Breast epithelium (tissue), 4 donors: ENCODE measurements at regions not wholly inside any gene's neighbourhood (a gene's known extent, or its start where the extent isn't known, plus 50 kb on each side); places are given as distances from the start of the nearest gene placed in this dataset.

Source experiments
- DNase-seq, 2 donors: peaks; one replicate each; pipeline ENCODE4 v3.0.0-alpha.2; 2019; ENCODE audit warnings: low spot score in 2 of 2
- H3K27ac ChIP-seq, 2 donors: fragments of 200-600 bp; sonication (generic) in 1 of 2; one replicate each; pipeline ENCODE4 v1.5.1; 2016 to 2019; ENCODE audit warnings: mild to moderate bottlenecking in 1 of 2
- H3K27me3 ChIP-seq, 2 donors: fragments of 200-600 bp; sonication (generic) in 1 of 2; one replicate each; pipeline versions ENCODE4 v1.5.1 to v1.6.0; 2017 to 2019; ENCODE audit warnings: control low read depth in 1 of 2, mild to moderate bottlenecking in 1 of 2
- H3K36me3 ChIP-seq: fragments of 200-600 bp; one replicate; pipeline ENCODE4 v1.5.1; 2019
- H3K4me1 ChIP-seq, 2 donors: fragments of 200-600 bp; sonication (generic); one replicate each; pipeline ENCODE4 v1.5.1; 2016 to 2019; ENCODE audit warnings: control low read depth in 1 of 2
- H3K4me3 ChIP-seq, 3 donors: fragments of 200-600 bp; sonication (generic); 1 replicate in 2 of 3; 2 replicates in 1 of 3; pipeline ENCODE4 v1.5.1; 2016 to 2019; ENCODE audit warnings: mild to moderate bottlenecking in 3 of 3, moderate library complexity in 2 of 3
- H3K9me3 ChIP-seq, 2 donors: fragments of 200-600 bp; sonication (generic) in 1 of 2; one replicate each; pipeline ENCODE4 v1.5.1; 2016 to 2019; ENCODE audit warnings: control low read depth in 1 of 2
- POLR2A ChIP-seq: fragments of 450-650 bp; IDR thresholded peaks from one replicate; pipeline ENCODE4 v1.6.1; 2016; ENCODE audit warnings: antibody characterized with exemption, mild to moderate bottlenecking, moderate library complexity
- POLR2AphosphoS5 ChIP-seq, 3 donors: sonication (generic); formaldehyde crosslinking; IDR thresholded peaks; one replicate each; pipeline ENCODE4 v1.6.1; 2017; ENCODE audit warnings: antibody characterized with exemption in 3 of 3
- intact Hi-C: fragments of 100-400 bp; cut with DNase I; formaldehyde crosslinking; loops from one replicate; pipeline ENCODE4 v1.15.1; 2023; ENCODE audit warnings: low total_unique reads
- TF ChIP-seq, protein P1 (sequence below), 3 donors: fragments of 450-650 bp; IDR thresholded peaks; one replicate each; pipeline ENCODE4 v1.5.1; 2016 to 2017; ENCODE audit warnings: antibody characterized with exemption in 3 of 3, mild to moderate bottlenecking in 3 of 3, moderate library complexity in 3 of 3

DNA sequence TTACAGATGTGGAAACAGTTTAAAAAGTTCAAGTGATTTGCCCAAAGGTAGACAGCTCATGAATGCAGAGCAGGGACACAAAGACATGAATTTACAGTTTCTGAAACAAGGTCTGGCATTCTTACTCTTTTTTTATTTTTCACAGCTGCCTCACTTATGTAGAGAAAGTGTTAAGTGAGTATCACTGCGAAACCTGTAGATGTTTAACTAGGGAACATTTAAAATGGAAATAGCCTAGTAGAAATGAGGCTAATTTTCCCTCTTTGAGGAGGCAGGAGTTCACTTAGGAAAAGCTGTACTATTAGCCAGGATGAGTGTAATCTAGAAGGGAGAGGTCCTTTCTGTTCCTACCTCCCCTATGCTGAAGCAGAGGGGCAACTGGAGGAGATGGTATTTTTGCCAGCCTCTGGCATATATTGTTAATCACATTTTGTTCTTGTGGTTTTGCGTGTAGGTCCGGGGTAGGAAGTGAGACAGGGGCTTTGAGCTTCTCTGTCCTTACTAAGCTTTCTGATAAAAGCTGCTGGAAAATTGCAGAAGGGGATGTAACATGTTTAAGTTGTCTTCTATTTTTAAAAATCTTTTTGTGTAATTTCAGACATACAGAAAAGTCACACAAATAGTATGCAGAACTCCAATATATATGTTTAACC is 492.8 kb upstream of the NR3C2 start:
- intact Hi-C loops = no loop called here
- no peaks in the 10 kb centered on the region for H3K27me3 ChIP-seq
- DNase-seq = no peak
- no peaks in the 10 kb centered on the region for H3K36me3 ChIP-seq
- no peaks in the 10 kb centered on the region for H3K4me1 ChIP-seq
- H3K4me3 ChIP-seq = no peak overlapping the region
- TF ChIP-seq, protein P1, sequence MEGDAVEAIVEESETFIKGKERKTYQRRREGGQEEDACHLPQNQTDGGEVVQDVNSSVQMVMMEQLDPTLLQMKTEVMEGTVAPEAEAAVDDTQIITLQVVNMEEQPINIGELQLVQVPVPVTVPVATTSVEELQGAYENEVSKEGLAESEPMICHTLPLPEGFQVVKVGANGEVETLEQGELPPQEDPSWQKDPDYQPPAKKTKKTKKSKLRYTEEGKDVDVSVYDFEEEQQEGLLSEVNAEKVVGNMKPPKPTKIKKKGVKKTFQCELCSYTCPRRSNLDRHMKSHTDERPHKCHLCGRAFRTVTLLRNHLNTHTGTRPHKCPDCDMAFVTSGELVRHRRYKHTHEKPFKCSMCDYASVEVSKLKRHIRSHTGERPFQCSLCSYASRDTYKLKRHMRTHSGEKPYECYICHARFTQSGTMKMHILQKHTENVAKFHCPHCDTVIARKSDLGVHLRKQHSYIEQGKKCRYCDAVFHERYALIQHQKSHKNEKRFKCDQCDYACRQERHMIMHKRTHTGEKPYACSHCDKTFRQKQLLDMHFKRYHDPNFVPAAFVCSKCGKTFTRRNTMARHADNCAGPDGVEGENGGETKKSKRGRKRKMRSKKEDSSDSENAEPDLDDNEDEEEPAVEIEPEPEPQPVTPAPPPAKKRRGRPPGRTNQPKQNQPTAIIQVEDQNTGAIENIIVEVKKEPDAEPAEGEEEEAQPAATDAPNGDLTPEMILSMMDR (IDR thresholded peaks at IDR 0.05) = no peak
- TF ChIP-seq POLR2A = no peak
- TF ChIP-seq POLR2AphosphoS5 (IDR thresholded peaks at IDR 0.05) = no peak
- H3K9me3 ChIP-seq = no peaks in the 10 kb centered on the region
- no peak overlapping the region for H3K27ac ChIP-seq

DNA sequence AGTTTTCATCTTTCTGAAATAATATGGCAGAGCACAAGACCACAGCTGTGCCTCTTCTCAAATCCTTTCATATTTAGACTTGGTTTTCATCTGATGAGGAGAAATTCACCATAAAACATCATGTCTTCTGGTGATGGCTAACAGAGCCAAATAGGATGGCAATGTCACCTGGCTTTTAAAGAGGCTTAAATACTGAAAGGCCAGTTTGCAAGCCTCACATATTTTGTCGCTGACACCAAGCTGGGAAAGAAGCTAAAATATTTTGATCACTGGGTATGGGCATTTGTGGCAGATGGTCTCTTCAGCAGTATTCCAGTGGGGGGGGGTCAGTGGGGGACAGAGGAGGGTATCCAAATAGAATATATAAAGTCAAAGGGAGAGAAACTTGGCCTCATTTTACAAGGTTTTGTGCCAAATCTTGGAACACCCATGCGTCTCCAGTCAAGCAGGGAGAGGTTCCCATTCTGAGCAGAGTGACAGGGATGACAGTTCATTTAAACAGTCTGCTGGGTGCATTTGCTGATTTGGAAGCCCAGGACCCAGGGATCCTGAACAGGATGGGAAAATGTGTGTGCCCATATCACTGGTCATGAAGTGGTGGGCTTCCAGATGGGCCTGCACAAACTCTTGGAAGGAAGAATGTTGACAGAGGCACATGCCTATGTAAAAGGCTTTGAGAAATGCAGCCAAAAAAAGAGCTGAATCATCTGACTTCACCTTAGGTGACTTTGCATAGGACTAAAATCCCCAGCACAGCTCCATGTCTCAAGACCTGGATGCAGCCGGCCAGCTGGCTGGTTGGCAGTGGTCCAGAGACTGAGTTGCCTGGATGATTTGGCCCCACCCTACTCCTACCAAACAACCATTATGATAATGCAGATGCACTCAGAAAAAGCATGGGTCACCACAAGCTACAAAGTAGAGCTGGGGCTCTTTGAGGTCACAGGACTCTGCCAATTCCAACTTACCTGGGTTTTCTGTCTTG is 484.4 kb upstream of the NR3C2 start:
- Histone ChIP-seq H3K9me3 (no peaks in the 10 kb centered on the region), H3K27me3 (no peaks in the 10 kb centered on the region), H3K36me3 (no peaks in the 10 kb centered on the region), H3K4me1 (no peaks in the 10 kb centered on the region), H3K4me3 (no peak overlapping the region), H3K27ac (no peak overlapping the region)
- DNase-seq = no peak
- intact Hi-C loops = no loop called here
- TF ChIP-seq, protein P1 (IDR thresholded peaks at IDR 0.05) = no peak
- TF ChIP-seq POLR2A (no peak), POLR2AphosphoS5 (IDR thresholded peaks at IDR 0.05) (no peak)

DNA sequence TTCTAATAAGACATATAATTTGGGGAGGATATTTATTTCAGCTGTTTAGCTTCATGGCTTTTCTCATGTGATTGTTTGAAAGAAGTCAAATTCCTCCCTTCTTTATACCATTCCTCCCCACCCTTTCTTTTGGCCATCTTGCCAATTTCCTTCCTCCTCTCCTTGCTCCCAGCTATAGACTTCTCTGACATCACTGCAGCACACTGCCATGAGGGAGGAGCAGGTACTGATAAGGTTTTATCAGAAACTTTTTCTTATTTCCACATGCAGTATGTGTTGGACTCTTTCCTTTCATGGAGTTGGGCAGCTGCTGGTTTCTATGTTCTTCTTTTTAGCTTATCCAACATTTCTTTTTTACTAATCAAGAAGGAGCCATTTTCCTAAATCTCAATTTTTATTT is 481.7 kb upstream of the NR3C2 start:
- Histone ChIP-seq H3K4me1 (no peaks in the 10 kb centered on the region), H3K36me3 (no peaks in the 10 kb centered on the region), H3K9me3 (no peaks in the 10 kb centered on the region), H3K4me3 (no peak overlapping the region), H3K27ac (no peak overlapping the region), H3K27me3 (no peaks in the 10 kb centered on the region)
- no peak for DNase-seq
- intact Hi-C loops = no loop called here
- no peak for TF ChIP-seq POLR2A
- TF ChIP-seq, protein P1 (IDR thresholded peaks at IDR 0.05) = no peak

DNA sequence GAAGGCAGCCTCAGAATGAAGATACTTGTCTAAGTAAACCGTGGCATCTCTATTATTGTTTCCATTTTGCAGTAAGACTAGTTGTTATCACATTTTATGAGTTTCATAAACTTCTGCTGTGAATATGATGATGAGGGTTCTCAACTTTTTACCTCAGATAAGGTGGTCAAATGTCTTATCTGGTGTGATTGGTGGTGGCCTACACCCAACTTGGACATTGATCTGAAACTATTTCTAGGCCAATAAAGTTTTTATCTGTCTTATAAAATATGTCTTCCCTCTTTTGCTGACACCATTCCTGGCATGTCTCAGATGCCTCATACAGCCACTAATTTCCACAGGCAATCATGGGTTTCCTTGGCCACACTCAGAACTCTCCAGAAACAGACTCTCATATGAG is 480.3 kb upstream of the NR3C2 start:
- no peak overlapping the region for H3K27ac ChIP-seq
- intact Hi-C loops = no loop called here
- H3K4me3 ChIP-seq = no peak overlapping the region
- TF ChIP-seq POLR2AphosphoS5 (IDR thresholded peaks at IDR 0.05) (no peak), POLR2A (no peak)
- TF ChIP-seq, protein P1 (IDR thresholded peaks at IDR 0.05) = no peak
- H3K36me3 ChIP-seq = no peaks in the 10 kb centered on the region
- DNase-seq = no peak
- H3K27me3 ChIP-seq = no peaks in the 10 kb centered on the region
- H3K4me1 ChIP-seq = no peaks in the 10 kb centered on the region
- no peaks in the 10 kb centered on the region for H3K9me3 ChIP-seq

DNA sequence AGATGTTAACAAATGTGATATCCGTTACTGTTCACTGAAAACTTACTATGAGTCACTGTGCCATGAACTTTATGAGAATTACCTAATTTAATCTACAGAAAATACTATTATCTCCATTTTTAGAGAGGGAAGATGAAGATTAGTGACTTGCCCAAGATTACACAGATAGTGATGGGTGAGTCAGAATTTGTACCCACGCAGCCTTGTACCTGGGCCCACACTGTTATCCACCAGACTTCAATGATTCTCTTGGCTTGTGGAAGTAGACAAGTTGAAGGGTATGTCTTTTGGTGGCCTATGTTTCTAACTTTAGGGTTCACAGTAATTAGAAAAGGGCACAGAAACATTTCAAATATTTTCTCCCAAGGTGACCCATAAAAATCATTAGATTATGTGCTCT is 472.5 kb upstream of the NR3C2 start:
- TF ChIP-seq, protein P1 (IDR thresholded peaks at IDR 0.05) = no peak
- TF ChIP-seq POLR2AphosphoS5 (IDR thresholded peaks at IDR 0.05) (no peak), POLR2A (no peak)
- no peaks in the 10 kb centered on the region for H3K9me3 ChIP-seq

More for the DNA sequence above, 472.5 kb upstream of the NR3C2 start:
- no peaks in the 10 kb centered on the region for H3K36me3 ChIP-seq
- H3K4me1 ChIP-seq = no peaks in the 10 kb centered on the region
- DNase-seq = no peak
- no peak overlapping the region for H3K4me3 ChIP-seq
- no peaks in the 10 kb centered on the region for H3K27me3 ChIP-seq
- H3K27ac ChIP-seq = no peak overlapping the region
- intact Hi-C loops = no loop called here
